ENCODE measurements at regions not wholly inside any gene's neighbourhood (a gene's known extent, or its start where the extent isn't known, plus 50 kb on each side); places are given as distances from the start of the nearest gene placed in this dataset.

DNA sequence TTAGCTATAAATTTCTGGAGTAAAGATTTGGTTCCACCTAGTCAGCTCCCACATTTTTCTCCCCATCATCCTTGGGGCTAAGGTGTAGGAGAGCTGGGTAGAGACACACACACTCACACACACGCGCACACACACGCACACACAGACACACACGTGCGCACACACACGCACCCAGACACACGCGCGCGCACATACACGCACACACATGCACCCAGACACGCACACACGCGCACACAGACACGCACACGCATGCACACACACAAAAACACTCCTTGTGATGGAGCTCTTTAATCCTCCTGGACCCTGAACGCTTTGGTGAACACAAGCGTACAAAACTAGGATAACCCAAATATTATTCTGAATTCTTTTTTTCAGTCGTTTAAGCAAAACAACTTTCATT, 253.6 kb downstream of the C16orf95 start:
- TF ChIP-seq GATA3 (IDR thresholded peaks at IDR 0.05; ENCODE audit: low read depth, low read length) (no peak), GATA2 (IDR thresholded peaks at IDR 0.05; ENCODE audit: low read depth, low read length) (no peak)

DNA sequence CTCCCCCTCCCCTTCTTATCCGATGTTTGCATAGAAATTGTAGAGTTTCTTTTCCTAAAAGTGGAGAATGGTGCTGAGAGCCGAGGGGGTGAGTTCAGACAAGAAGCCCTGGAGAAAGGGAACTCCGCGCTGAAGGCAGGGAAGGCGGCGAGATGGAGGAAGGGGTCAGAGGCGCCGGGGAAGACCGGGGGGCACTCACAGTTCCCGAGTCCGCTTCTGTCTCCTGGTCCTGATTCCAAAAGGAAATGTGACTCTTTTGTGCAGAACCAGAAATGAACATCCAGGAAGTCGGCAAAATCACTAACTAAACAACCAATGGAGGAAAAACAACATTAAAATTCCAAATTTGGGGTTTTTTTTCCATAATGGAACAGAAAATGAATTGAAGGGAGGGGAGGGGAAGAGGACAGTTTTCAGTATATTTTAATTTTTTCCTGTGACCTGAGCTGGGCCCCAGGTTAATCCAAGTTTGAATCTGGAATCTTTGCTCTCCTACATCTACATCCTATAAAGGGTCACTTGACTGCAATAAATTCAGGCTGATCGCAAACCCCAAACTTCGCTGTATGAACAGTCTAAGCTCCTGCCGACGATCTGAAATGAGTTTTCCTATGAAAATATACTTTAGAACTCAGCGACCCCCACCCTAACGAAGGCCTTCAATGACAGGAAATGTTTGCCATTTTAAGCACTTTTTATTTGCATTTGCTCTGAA, 252.3 kb downstream of the C16orf95 start:
- no peak for TF ChIP-seq GATA2 (IDR thresholded peaks at IDR 0.05; ENCODE audit: low read depth, low read length)
- no peak for TF ChIP-seq GATA3 (IDR thresholded peaks at IDR 0.05; ENCODE audit: low read depth, low read length)

DNA sequence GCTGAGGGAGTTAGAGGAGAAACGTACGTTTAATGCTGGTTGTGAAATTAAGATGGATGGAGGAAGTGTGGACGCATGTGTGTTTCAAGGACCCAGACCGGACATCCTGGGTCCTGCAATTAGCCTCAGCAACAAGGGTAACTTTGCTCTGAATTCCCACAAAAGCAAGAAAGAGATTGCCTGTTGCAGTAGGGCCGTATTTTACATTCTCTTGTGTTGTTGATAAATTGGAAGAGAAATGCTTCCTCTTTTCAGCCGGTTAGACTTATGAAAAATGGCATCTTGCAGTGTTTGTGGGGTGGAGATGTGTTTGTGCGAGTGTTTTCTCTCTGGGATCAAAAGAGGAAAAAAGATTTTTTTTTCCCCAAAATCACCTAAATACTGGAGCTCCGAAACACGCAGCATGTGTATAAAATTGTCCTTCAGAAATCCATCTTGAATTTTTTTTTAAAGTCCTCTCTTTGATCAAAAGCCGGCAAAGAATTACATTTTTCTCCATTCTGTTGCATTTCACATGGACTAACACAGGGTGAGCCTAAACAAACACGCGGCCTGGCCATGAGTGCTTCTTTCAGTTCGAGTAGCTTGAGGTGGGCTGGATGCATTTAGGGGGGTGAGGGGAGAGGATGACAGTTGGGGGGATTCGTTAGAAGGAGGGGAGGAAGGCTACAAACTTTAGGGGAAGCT, 251.6 kb downstream of the C16orf95 start:
- TF ChIP-seq GATA3 (IDR thresholded peaks at IDR 0.05; ENCODE audit: low read depth, low read length) (no peak), GATA2 (IDR thresholded peaks at IDR 0.05; ENCODE audit: low read depth, low read length) (no peak)

- TF ChIP-seq GATA2 (IDR thresholded peaks at IDR 0.05; ENCODE audit: low read depth, low read length) (no peak), GATA3 (IDR thresholded peaks at IDR 0.05; ENCODE audit: low read depth, low read length) (no peak)
Observed at GRCh38 chr16:87066133-87067002, 250.8 kb downstream of the C16orf95 start.

- TF ChIP-seq GATA3 (IDR thresholded peaks at IDR 0.05; ENCODE audit: low read depth, low read length) = no peak
- no peak for TF ChIP-seq GATA2 (IDR thresholded peaks at IDR 0.05; ENCODE audit: low read depth, low read length)
Observed at GRCh38 chr16:87067003-87067556, 250.1 kb downstream of the C16orf95 start.

DNA sequence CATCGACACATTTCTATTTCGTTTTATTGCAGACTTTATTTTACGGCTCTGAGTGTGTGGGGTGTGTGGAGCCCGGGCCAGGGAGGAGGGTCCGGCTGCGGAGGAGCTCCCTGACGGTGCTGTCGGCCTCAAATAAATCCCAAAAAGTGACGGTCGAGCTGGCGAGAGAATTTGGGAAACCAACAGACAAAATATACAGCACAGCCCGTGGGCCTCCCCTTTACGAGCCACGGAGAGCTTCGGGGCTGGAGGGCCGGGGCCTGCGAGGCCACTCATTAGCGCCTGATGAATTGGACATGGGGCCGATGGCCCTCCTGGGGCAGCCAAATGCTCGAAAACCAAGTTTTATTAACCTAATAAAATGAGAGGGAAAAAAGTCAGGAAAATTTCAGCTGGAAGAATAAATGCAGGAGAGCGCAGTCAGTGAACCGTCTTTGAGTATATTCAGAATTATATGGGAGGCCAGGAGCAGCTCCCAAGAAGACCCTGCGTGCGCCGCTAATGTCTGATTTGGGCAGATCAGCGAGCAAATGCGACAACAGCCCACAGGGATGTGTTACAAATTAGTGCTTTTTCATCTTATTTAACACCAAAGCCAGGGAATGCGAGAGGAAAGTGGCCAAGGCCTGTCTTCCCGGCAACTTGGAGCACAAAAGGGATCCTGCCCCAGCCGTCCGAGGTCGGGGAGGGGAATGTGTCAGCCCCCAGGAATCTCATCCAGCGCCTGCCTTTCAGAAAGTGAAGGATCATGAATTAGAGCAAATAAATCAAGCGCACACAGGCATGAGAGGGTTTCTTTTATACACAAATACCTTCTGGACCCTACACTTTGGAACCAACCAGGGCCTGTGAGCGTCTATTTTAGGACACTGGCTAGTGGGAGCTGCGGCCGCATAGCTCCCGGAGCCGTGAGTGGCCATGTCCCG, 249.1 kb downstream of the C16orf95 start:
- TF ChIP-seq GATA2 (IDR thresholded peaks at IDR 0.05; ENCODE audit: low read depth, low read length) = no peak
- TF ChIP-seq GATA3 (IDR thresholded peaks at IDR 0.05; ENCODE audit: low read depth, low read length) = no peak

GRCh38 chr16:87068762-87069150, 248.4 kb downstream of the C16orf95 start:
- TF ChIP-seq GATA2 (IDR thresholded peaks at IDR 0.05; ENCODE audit: low read depth, low read length) = no peak
- no peak for TF ChIP-seq GATA3 (IDR thresholded peaks at IDR 0.05; ENCODE audit: low read depth, low read length)

GRCh38 chr16:87070657-87071056, 246.5 kb downstream of the C16orf95 start:
- no peak for TF ChIP-seq GATA3 (IDR thresholded peaks at IDR 0.05; ENCODE audit: low read depth, low read length)
- no peak for TF ChIP-seq GATA2 (IDR thresholded peaks at IDR 0.05; ENCODE audit: low read depth, low read length)

DNA sequence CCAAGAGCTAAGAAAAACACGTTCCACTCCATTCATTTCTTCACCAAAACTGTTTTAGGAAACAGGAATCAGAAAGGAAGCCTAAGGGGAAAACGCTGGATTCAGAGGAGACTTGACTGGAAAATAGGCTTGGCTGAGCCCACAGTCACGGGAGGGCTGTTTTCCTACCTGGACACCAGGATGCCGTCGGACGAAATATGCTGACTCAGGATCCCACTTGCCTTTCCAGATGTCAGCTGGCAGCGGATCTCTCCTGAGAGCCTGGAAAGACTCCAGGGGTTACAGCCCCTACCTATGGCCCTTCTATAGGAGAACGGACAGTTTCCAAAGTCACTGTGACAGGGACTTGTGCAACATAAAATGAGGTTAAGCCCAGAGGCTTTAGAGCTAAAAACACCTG, 245.1 kb downstream of the C16orf95 start:
- TF ChIP-seq GATA2 (IDR thresholded peaks at IDR 0.05; ENCODE audit: low read depth, low read length) = no peak
- TF ChIP-seq GATA3 (IDR thresholded peaks at IDR 0.05; ENCODE audit: low read depth, low read length) = no peak

DNA sequence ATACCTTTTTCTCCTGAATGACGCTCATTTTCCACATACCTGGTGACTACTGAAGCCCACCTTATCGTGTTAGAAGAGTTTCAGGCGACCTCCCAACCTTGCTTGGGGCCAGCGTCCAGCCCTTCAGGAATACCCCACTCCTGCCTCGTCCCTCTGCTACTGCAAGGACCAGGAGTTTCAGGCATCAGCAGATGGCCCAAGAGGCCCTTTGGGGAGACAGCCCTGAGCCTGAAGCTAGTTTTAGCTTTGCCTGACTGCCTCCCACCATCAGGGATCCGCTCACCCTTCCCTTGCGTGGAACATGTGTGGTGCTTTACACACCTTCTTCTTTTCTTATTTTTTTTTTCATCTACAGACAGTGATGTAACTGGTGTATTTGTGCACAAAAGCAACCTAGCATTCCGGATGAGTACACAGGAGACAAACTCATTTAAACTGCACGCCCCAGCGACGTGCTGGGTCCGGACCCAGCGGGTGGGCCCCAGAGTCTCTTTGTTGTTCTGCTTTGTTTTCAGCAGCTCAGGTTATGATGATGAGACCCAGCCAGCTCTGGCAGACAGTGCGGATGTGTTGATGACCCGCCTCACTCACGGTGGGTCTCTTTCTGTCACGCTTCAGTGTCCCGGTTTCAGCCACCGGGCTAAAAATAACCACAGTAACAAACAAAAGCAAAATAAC, 242.4 kb downstream of the C16orf95 start:
- no peak for TF ChIP-seq GATA2 (IDR thresholded peaks at IDR 0.05; ENCODE audit: low read depth, low read length)
- no peak for TF ChIP-seq GATA3 (IDR thresholded peaks at IDR 0.05; ENCODE audit: low read depth, low read length)

GRCh38 chr16:87075319-87075860, 241.8 kb downstream of the C16orf95 start:
- TF ChIP-seq GATA3 (IDR thresholded peaks at IDR 0.05; ENCODE audit: low read depth, low read length) = no peak
- TF ChIP-seq GATA2 (IDR thresholded peaks at IDR 0.05; ENCODE audit: low read depth, low read length) = no peak

DNA sequence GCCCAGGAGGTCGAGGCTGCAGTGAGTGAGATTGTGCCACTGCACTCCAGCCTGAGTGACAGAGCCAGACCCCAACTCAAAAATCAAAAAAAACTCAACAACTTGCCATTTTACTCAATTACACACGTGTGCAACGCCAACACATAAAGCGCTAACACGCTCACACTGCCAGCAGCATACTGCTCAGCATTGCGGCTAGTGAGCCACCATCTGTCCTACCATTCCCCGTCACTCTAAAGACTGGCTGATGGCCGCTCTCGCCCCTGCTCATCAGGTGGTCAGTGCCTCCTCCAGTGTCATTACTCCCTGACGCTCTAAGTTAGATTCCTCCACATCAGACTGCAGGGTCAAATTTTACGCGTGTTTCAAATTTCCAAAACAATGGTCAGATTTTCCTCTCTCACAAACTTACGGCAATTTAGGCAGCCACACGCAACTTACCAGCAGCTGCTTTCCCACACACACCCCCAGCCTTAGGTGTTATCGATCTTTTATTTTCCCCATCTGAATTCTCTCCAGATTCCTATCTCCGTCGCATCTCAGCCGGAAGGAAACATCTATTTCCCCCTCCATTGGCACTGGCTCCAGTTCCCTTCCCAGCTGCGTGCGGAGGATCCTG, 240.8 kb downstream of the C16orf95 start:
- TF ChIP-seq GATA2 (IDR thresholded peaks at IDR 0.05; ENCODE audit: low read depth, low read length) (no peak), GATA3 (IDR thresholded peaks at IDR 0.05; ENCODE audit: low read depth, low read length) (no peak)
